H9 (cell line): ENCODE measurements at regions not wholly inside any gene's neighbourhood (a gene's known extent, or its start where the extent isn't known, plus 50 kb on each side); places are given as distances from the start of the nearest gene placed in this dataset.

Experiments used
- DNase-seq: peaks from one replicate; pipeline ENCODE4 v3.0.0-alpha.2; 2017
- H2AFZ ChIP-seq: one replicate; pipeline ENCODE4 v1.6.1; 2013; ENCODE audit warnings: mild to moderate bottlenecking, low read length, control low read depth, moderate library complexity
- H2AK5ac ChIP-seq: 2 replicates; pipeline ENCODE4 v1.6.1; 2013; ENCODE audit warnings: low read length, control low read depth, mixed read lengths; ENCODE audit not compliant: insufficient read length
- H2BK120ac ChIP-seq: one replicate; pipeline ENCODE4 v1.6.1; 2013; ENCODE audit warnings: low read depth, mild to moderate bottlenecking, low read length, control low read depth, inconsistent platforms; ENCODE audit not compliant: poor library complexity, severe bottlenecking
- H2BK12ac ChIP-seq: 2 replicates; pipeline ENCODE4 v1.6.1; 2013; ENCODE audit warnings: low read length, control low read depth, mixed read lengths, low read depth; ENCODE audit not compliant: insufficient read length
- H2BK15ac ChIP-seq: 2 replicates; pipeline ENCODE4 v1.6.1; 2013; ENCODE audit warnings: low read depth, low read length, control low read depth
- H2BK20ac ChIP-seq: one replicate; pipeline ENCODE4 v1.6.1; 2013; ENCODE audit warnings: low read depth, mild to moderate bottlenecking, low read length, control low read depth, inconsistent platforms; ENCODE audit not compliant: poor library complexity, severe bottlenecking
- H2BK5ac ChIP-seq: 2 replicates; pipeline ENCODE4 v1.6.1; 2013; ENCODE audit warnings: low read length, control low read depth, mixed read lengths; ENCODE audit not compliant: insufficient read length
- H3K14ac ChIP-seq: 2 replicates; pipeline ENCODE4 v1.6.1; 2013; ENCODE audit warnings: low read length, control low read depth; ENCODE audit not compliant: insufficient read depth
- H3K18ac ChIP-seq: 2 replicates; pipeline ENCODE4 v1.6.1; 2013; ENCODE audit warnings: low read depth, mild to moderate bottlenecking, mixed read lengths, low read length, control low read depth; ENCODE audit not compliant: insufficient read length
- H3K23ac ChIP-seq: 2 replicates; pipeline ENCODE4 v1.6.1; 2013; ENCODE audit warnings: low read length, control low read depth, mixed read lengths, low read depth; ENCODE audit not compliant: insufficient read length
- H3K23me2 ChIP-seq: 2 replicates; pipeline ENCODE4 v1.6.1; 2013; ENCODE audit warnings: low read depth, mild to moderate bottlenecking, mixed read lengths, low read length, control low read depth; ENCODE audit not compliant: insufficient read length, poor library complexity, severe bottlenecking
- H3K27ac ChIP-seq: 2 replicates; pipeline ENCODE4 v1.5.1; 2013; ENCODE audit warnings: low read length, control low read depth, mixed read lengths, low read depth; ENCODE audit not compliant: insufficient read length
- H3K27me3 ChIP-seq: 2 replicates; pipeline ENCODE4 v1.6.1; 2013; ENCODE audit warnings: low read length, control low read depth, inconsistent platforms; ENCODE audit not compliant: insufficient read depth
- H3K4ac ChIP-seq: 2 replicates; pipeline ENCODE4 v1.6.1; 2013; ENCODE audit warnings: low read depth, mild to moderate bottlenecking, control low read depth, inconsistent platforms, low read length, moderate library complexity
- H3K4me1 ChIP-seq: 2 replicates; pipeline ENCODE4 v1.6.1; 2013; ENCODE audit warnings: low read length, control low read depth, inconsistent platforms; ENCODE audit not compliant: insufficient read depth
- H3K4me2 ChIP-seq: 2 replicates; pipeline ENCODE4 v1.6.1; 2013; ENCODE audit warnings: low read length, control low read depth, mixed read lengths; ENCODE audit not compliant: insufficient read length, insufficient read depth
- H3K56ac ChIP-seq: 2 replicates; pipeline ENCODE4 v1.6.1; 2013; ENCODE audit warnings: low read depth, mild to moderate bottlenecking, mixed read lengths, low read length, control low read depth; ENCODE audit not compliant: insufficient read length
- H3K79me1 ChIP-seq: 2 replicates; pipeline ENCODE4 v1.6.1; 2013; ENCODE audit warnings: low read depth, mild to moderate bottlenecking, moderate library complexity, low read length, control low read depth, inconsistent platforms; ENCODE audit not compliant: insufficient read depth, poor library complexity, severe bottlenecking
- H3K79me2 ChIP-seq: 2 replicates; pipeline ENCODE4 v1.6.1; 2013; ENCODE audit warnings: low read length, control low read depth, inconsistent platforms; ENCODE audit not compliant: insufficient read depth
- H3K9ac ChIP-seq: 2 replicates; pipeline ENCODE4 v1.6.1; 2013; ENCODE audit warnings: low read length, control low read depth, mixed read lengths; ENCODE audit not compliant: insufficient read length; ENCODE audit errors: extremely low read depth
- H3K9me3 ChIP-seq: one replicate; pipeline ENCODE4 v1.6.1; 2013; ENCODE audit warnings: low read depth, low read length, inconsistent platforms; ENCODE audit not compliant: control insufficient read depth
- H3T11ph ChIP-seq: one replicate; pipeline ENCODE4 v1.6.1; 2013; ENCODE audit warnings: mild to moderate bottlenecking, low read length, control low read depth, inconsistent platforms
- H4K20me1 ChIP-seq: one replicate; pipeline ENCODE4 v1.6.1; 2013; ENCODE audit not compliant: control insufficient read depth, insufficient read length, insufficient read depth
- H4K5ac ChIP-seq: 2 replicates; pipeline ENCODE4 v1.6.1; 2013; ENCODE audit warnings: low read depth, mild to moderate bottlenecking, mixed read lengths, low read length, control low read depth; ENCODE audit not compliant: insufficient read length
- H4K8ac ChIP-seq: replicated peaks from 2 replicates; pipeline ENCODE4 v1.6.1; 2013; ENCODE audit warnings: low read length, control low read depth, mixed read lengths, low read depth; ENCODE audit not compliant: insufficient read length
- H4K91ac ChIP-seq: 2 replicates; pipeline ENCODE4 v1.6.1; 2013; ENCODE audit warnings: low read depth, mild to moderate bottlenecking, moderate library complexity, mixed read lengths, low read length, control low read depth; ENCODE audit not compliant: insufficient read length
- H3K27ac Mint-ChIP-seq, 3 experiments: 2 replicates in 2 of 3; 3 replicates in 1 of 3; pipeline ENCODE4 v1.8.0; 2020 to 2021; ENCODE audit warnings: mixed read lengths in 3 of 3, mild to moderate bottlenecking in 1 of 3, moderate library complexity in 1 of 3
- H3K27me3 Mint-ChIP-seq: 2 replicates; pipeline ENCODE4 v1.8.0; 2021; ENCODE audit warnings: low read depth, mild to moderate bottlenecking, moderate library complexity, mixed read lengths
- H3K36me3 Mint-ChIP-seq, 3 experiments: 2 replicates in 2 of 3; 3 replicates in 1 of 3; pipeline ENCODE4 v1.8.0; 2020 to 2021; ENCODE audit warnings: low read depth in 3 of 3, mixed read lengths in 3 of 3; ENCODE audit not compliant: insufficient read depth in 1 of 3
- H3K4me1 Mint-ChIP-seq, 2 experiments: 2 replicates each; pipeline ENCODE4 v1.8.0; 2020; ENCODE audit warnings: mixed read lengths in 2 of 2
- H3K4me3 Mint-ChIP-seq, 2 experiments: 2 replicates in 1 of 2; 3 replicates in 1 of 2; pipeline ENCODE4 v1.8.0; 2020 to 2021; ENCODE audit warnings: mild to moderate bottlenecking in 2 of 2, mixed read lengths in 2 of 2, moderate library complexity in 1 of 2
- H3K9me3 Mint-ChIP-seq, 2 experiments: 2 replicates in 1 of 2; 3 replicates in 1 of 2; pipeline ENCODE4 v1.8.0; 2020; ENCODE audit warnings: mild to moderate bottlenecking in 2 of 2, mixed read lengths in 2 of 2, moderate library complexity in 1 of 2
- CTCF ChIP-seq: fragments of 200-600 bp; sonication (generic); conservative IDR thresholded peaks from 3 replicates; pipeline ENCODE4 v1.8.0; 2021; ENCODE audit warnings: antibody characterized with exemption, mild to moderate bottlenecking
- WGBS: extraction: QIAGEN DNeasy Blood & Tissue Kit; methylation state at CpG from one replicate; pipeline ENCODE4 v1.1.7; 2013; ENCODE audit warnings: missing lambda C conversion rate, low lambda C conversion rate, mixed read lengths; ENCODE audit not compliant: insufficient read length; ENCODE audit errors: extremely low coverage; 5-methylcytosine and 5-hydroxymethylcytosine counted together

DNA sequence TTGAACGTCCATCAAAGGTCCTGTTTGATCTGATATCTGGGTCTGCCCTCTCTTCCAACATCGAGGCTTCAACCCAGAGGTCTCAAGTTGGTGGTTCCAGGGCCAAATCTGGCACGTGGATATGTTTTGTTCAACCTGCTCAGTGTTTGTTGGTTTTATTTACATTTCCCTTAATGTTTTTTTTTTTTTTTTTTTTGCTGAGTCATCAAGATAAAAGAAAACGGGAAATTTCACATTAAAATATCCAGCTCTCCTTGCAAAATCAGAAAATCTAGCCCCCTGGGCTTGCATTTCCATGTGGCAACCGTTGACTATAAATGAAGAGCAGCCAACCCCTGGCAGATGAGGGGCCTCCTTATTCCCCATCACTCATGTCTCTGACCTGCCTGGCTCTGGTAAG is 765.6 kb upstream of the TBX3 start:
- WGBS, result no CpG with 5 or more reads among the region's 5 CpGs
- Histone ChIP-seq H4K91ac (no peak overlapping the region), H3K9ac (no peak overlapping the region), H2BK15ac (no peak overlapping the region), H3K27me3 (no peaks in the 10 kb centered on the region; the same call in 1 of the 2 replicates), H3K18ac (no peak overlapping the region), H2BK5ac (no peak overlapping the region), H3K14ac (no peak overlapping the region), H2BK120ac (no peak overlapping the region), H2BK12ac (no peak overlapping the region), H3K79me1 (no peaks in the 10 kb centered on the region), H2AK5ac (no peak overlapping the region), H4K8ac (no peak overlapping the region), H3K9me3 (no peaks in the 10 kb centered on the region), H4K20me1 (no peaks in the 10 kb centered on the region), H3K4me1 (peaks cover 10% of the 10 kb centered on the region), H2BK20ac (no peak overlapping the region), H3K4me2 (no peak overlapping the region), H3K56ac (no peak overlapping the region), H3K23ac (no peak overlapping the region), H3K23me2 (peaks cover 12% of the 10 kb centered on the region), H4K5ac (no peak overlapping the region), H3T11ph (no peak overlapping the region), H3K27ac (no peak overlapping the region), H2AFZ (no peak overlapping the region), H3K4ac (no peak overlapping the region), H3K79me2 (no peaks in the 10 kb centered on the region)
- Mint-ChIP-seq H3K4me1 (peaks cover 35 to 36% of the 10 kb centered on the region in 2 experiments), H3K9me3 (no peaks in the 10 kb centered on the region; a peak in 1 of 5 replicates), H3K27me3 (peaks cover 48% of the 10 kb centered on the region), H3K4me3 (0 out of 5 replicates have a peak overlapping the region, but pooled peaks of 1 of the 2 experiments have one; percentile 41), H3K36me3 (no peaks in the 10 kb centered on the region), H3K27ac (no peak overlapping the region)
- DNase-seq, result no peak
- no peak for TF ChIP-seq CTCF
